Inflammatory macrophage treated with lipopolysaccharide for 4 hours (primary cell): ENCODE measurements at regions not wholly inside any gene's neighbourhood (a gene's known extent, or its start where the extent isn't known, plus 50 kb on each side); places are given as distances from the start of the nearest gene placed in this dataset.
"Not testable (repeated sequence)": the region's sequence is repeated elsewhere in the genome, so short reads cannot be mapped to it uniquely, and the experiment has no call there.

Experiments
- DNase-seq: peaks from one replicate; pipeline ENCODE4 v3.0.0-alpha.2; 2020

DNA sequence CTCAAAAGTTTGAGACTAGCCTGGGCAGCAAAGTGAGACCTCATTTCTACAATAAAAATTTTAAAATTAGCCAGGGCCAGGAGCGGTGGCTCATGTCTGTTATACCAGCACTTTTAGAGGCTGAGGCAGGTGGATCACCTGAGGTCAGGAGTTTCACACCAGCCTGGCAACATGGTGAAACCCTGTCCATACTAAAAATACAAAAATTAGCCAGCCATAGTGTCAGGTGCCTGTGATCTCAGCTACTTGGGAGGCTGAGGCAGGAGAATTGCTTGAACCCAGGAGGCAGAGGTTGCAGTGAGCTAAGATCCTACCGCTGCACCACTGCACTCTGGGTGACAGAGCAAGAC is 85.1 kb upstream of the MAP4 start:
- not testable (repeated sequence) for DNase-seq

GRCh38 chr3:48092270-48092669 is 76.1 kb upstream of the MAP4 start:
- no peak for DNase-seq

DNA sequence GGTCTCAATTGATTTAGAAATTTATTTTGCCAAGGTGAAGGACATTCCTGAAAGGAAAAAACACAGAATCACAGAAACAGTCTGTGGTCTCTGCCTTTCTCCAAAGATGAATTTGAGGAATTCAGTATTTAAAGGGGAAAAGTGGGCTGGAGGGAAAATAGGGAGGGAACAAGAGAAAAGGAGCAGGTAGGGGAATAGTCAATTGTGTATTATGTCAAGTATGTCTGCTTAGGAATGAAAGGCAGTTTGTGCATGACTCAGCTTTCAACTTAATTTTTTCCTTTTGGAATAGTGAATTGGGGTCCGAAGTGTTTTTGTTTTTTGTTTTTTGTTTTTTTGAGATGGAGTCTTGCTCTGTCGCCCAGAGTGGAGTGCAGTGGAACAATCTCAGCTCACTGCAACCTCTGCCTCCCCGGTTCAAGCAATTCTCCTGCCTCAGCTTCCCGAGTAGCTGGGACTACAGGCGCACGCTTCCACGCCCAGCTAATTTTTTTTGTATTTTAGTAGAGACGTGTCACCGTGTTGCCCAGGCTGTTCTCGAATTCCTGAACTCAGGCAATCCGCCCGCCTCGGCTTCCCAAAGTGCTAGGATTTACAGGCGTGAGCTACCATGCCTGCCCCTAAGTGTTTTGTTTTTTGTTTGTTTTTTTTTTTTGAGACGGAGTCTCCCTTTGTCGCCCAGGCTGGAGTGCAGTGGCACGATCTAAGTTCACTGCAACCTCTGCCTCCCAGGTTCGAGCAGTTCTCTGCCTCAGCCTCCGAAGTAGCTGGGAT is 74.1 kb upstream of the MAP4 start:
- no peak for DNase-seq

GRCh38 chr3:48088749-48089466 is 72.7 kb upstream of the MAP4 start:
- peak; percentile 97 for DNase-seq

DNA sequence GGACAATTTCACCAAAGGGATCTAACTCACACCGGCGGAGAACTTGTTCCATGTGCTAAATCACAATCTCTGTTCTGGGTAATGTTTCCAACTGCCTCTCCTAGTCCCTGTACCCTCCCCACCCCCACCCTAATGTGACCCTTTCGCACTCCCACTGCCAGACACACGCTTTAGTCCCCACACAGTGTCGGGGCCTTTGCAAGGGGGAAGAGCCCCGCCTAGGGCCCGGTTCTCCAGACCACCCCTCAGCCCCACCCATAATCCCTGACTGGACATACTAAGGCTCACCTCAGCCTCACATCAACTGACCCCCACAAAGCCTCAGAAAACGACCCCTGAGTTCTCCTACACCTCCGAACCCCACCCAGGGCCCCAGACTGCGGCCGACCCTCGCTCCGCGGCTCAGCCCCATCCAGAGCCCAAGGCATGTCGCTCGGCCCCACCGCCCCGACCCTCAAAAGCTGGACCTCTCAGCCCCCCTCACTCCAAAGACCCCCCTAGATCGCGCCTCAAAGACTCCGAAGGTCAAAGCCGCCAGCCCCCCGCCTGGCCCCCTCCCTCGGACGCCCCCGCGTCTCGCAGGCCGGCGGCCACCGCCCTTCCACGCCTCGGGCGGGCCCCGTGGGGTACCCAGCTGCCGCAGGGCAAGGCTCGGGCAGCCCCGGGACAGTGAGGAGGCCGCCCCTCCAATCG is 72.0 kb upstream of the MAP4 start:
- no peak for DNase-seq

DNA sequence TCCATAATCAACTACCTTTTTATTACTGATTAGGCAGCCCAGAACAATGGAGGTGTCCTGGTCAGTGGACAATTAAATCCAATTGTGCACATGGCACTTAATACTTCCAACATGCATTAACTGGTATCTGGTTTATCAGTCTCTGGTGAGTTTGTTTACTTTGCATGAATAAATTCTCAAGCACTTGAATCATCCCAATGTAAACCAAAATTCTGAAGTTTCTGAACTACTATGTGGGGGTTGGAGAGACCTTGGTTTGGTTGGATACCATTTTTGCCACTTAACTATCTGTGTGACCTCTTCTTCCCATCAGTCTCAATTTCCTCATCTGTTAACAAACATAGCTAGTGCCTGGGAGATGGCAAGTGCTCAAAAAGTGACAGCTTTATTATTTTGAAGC is 70.5 kb upstream of the MAP4 start:
- no peak for DNase-seq

- DNase-seq: no peak
Observed at GRCh38 chr3:48084929-48085328, 68.7 kb upstream of the MAP4 start.

GRCh38 chr3:48084170-48084569 is 68.0 kb upstream of the MAP4 start:
- no peak for DNase-seq

- no peak for DNase-seq
Observed at GRCh38 chr3:48082580-48083184, 66.5 kb upstream of the MAP4 start.

DNA sequence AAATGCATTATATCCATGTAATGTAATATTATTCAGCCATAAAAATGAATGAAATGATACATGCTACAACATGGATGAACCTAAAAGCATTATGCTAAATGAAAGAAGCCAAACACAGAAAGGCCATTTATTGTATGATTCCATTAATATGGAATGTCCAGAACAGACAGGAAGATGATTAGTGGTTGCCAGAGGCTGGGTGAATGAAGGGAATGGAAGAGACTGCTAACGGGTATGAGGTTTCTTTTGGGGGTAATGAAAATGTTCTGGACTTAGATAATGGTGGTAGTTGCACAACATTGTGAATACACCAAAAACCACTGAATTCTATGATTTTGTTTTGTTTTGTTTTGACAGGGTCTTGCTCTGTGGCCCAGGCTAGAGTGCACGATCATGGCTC is 61.6 kb upstream of the MAP4 start:
- no peak for DNase-seq

- no peak for DNase-seq
Observed at GRCh38 chr3:48070030-48070429, 53.8 kb upstream of the MAP4 start.

DNA sequence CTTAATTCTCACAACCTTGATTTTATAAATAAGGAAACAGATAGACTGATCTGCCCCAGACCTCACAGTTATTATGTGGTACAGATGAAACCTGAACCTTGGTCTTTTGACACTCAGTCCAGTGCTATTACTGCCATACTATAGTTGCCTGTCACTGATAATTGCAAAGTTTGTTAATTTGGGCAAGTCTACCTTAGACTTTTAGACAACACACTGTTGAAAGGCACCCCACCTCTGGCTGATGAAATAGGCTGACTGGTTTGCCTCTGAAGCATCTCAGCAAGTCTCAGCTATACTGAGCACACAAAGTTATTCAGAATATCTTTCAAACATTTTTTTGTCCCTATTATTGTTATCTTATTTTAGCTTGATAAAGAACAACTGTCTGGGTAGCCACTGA is 53.1 kb upstream of the MAP4 start:
- DNase-seq: no peak

GRCh38 chr3:48068886-48069285 is 52.7 kb upstream of the MAP4 start:
- no peak for DNase-seq

- not testable (repeated sequence) for DNase-seq
Observed at GRCh38 chr3:48068320-48068719, 52.1 kb upstream of the MAP4 start.

DNA sequence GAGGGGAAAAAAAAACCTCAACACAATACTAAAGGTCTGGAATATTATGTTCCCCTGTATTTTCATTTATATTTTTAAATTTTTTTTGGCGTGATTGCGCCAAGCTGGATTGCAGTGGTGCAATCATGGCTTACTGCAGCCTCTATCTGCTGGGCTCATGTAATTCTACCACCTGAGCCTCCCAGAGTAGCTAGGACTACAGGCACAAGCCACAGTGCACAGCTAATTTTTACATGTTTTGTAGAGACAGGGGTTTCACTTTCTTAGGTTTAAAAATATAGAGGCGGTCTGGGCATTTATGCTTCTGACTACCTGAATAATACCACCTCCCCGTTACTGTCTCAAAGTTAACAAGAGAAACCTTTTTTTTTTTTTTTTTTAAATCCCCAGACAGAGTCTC is 51.1 kb upstream of the MAP4 start:
- no peak for DNase-seq
